ENCODE measurements at regions not wholly inside any gene's neighbourhood (a gene's known extent, or its start where the extent isn't known, plus 50 kb on each side); places are given as distances from the start of the nearest gene placed in this dataset.
A peak's percentile ranks its signal among the peaks of the same experiment; 100 is the strongest.

- Histone ChIP-seq H3K36me3 (ENCODE audit: control insufficient read depth in 2 of 2, extremely low read depth in 1 of 2, insufficient read depth in 2 of 2, low read length in 2 of 2) (no peaks in the 10 kb centered on the region), H3K9ac (replicated peaks; ENCODE audit: extremely low read depth, insufficient read depth, low read length) (no peak overlapping the region), H3K9me1 (replicated peaks; ENCODE audit: control insufficient read depth, extremely low read depth, insufficient read depth, low read length) (no peaks in the 10 kb centered on the region), H3K79me2 (ENCODE audit: control insufficient read depth, insufficient read depth, low read length) (no peaks in the 10 kb centered on the region), H3K27me3 (ENCODE audit: control insufficient read depth in 2 of 2, insufficient read depth in 2 of 2, low read length in 2 of 2) (peaks cover 2 to 4% of the 10 kb centered on the region in 2 experiments), H3K9me3 (replicated peaks; ENCODE audit: control insufficient read depth, insufficient read depth, low read length) (no peaks in the 10 kb centered on the region), H3K27ac (ENCODE audit: insufficient read depth, low read depth, low read length) (no peak overlapping the region), H4K20me1 (replicated peaks; ENCODE audit: control insufficient read depth, extremely low read depth, insufficient read depth, low read length) (no peaks in the 10 kb centered on the region), H3K4me3 (replicated peaks in 1 of 3; ENCODE audit: insufficient read depth in 1 of 3, low read depth in 1 of 3, low read length in 3 of 3) (no peak overlapping the region), H3K4me1 (ENCODE audit: control insufficient read depth, extremely low read depth, insufficient read depth, low read length) (peaks cover 20% of the 10 kb centered on the region), H2AFZ (ENCODE audit: low read depth, low read length) (no peak overlapping the region), H3K4me2 (ENCODE audit: insufficient read depth, low read length) (no peak overlapping the region)
- no peak for DNase-seq (ENCODE audit: low read depth, low spot score)
- TF ChIP-seq CTCF (IDR thresholded peaks at IDR 0.05; ENCODE audit: extremely low read depth in 1 of 2, insufficient read depth in 1 of 2, low read depth in 1 of 2, low read length in 2 of 2): no peak
- ChIA-PET POLR2A (no interaction called here), CTCF (interaction anchor here (1.0 kb wide), 1 partner anchor 473 kb away, joined by 4 read pairs; the partner anchor contains the start of gene ENC1)
- dilution Hi-C loops (cut with MboI; ENCODE audit: extremely low pct_ligation_motif_present, low sequenced_read_pairs) (no loop called here), intact Hi-C loops (cut with micrococcal nuclease) (loop anchor here (2.0 kb wide), 2 partner anchors 41 to 475 kb away; no protein-coding TSS in a partner anchor)
- no TSS peak for BruUV-seq (replicated peaks)
- no peak for FAIRE-seq
These were observed 472.6 kb downstream of the ENC1 start for GRCh38 chr5:74167930-74168315.

- Histone ChIP-seq H2AFZ (ENCODE audit: low read depth, low read length) (peak overlapping the region; percentile 70), H3K27ac (ENCODE audit: insufficient read depth, low read depth, low read length) (peak overlapping the region; percentile 60), H4K20me1 (replicated peaks; ENCODE audit: control insufficient read depth, extremely low read depth, insufficient read depth, low read length) (no peaks in the 10 kb centered on the region), H3K4me2 (ENCODE audit: insufficient read depth, low read length) (peak overlapping the region; percentile 19), H3K9me3 (replicated peaks; ENCODE audit: control insufficient read depth, insufficient read depth, low read length) (no peaks in the 10 kb centered on the region), H3K9ac (replicated peaks; ENCODE audit: extremely low read depth, insufficient read depth, low read length) (peak overlapping the region; percentile 10), H3K4me3 (replicated peaks in 1 of 3; ENCODE audit: insufficient read depth in 1 of 3, low read depth in 1 of 3, low read length in 3 of 3) (no peak overlapping the region), H3K4me1 (ENCODE audit: control insufficient read depth, extremely low read depth, insufficient read depth, low read length) (peaks cover 20% of the 10 kb centered on the region), H3K9me1 (replicated peaks; ENCODE audit: control insufficient read depth, extremely low read depth, insufficient read depth, low read length) (no peaks in the 10 kb centered on the region), H3K27me3 (ENCODE audit: control insufficient read depth in 2 of 2, insufficient read depth in 2 of 2, low read length in 2 of 2) (peaks cover 2% of the 10 kb centered on the region in 2 experiments), H3K79me2 (ENCODE audit: control insufficient read depth, insufficient read depth, low read length) (no peaks in the 10 kb centered on the region), H3K36me3 (ENCODE audit: control insufficient read depth in 2 of 2, extremely low read depth in 1 of 2, insufficient read depth in 2 of 2, low read length in 2 of 2) (no peaks in the 10 kb centered on the region)
- BruUV-seq (replicated peaks): no TSS peak
- peak; percentile 90 for FAIRE-seq
- intact Hi-C loops (cut with micrococcal nuclease): loop anchor here (2.0 kb wide), 2 partner anchors 41 to 475 kb away; no protein-coding TSS in a partner anchor
- DNase-seq (ENCODE audit: low read depth, low spot score): peak; percentile 84
- ChIA-PET POLR2A (no interaction called here), CTCF (interaction anchor here (1.0 kb wide), 1 partner anchor 473 kb away, joined by 4 read pairs; the partner anchor contains the start of gene ENC1)
- TF ChIP-seq FOS (IDR thresholded peaks at IDR 0.05; ENCODE audit: borderline replicate concordance, insufficient read depth, low read length) (peak; percentile 84), JUN (IDR thresholded peaks at IDR 0.05; ENCODE audit: borderline replicate concordance, insufficient read depth, insufficient read length, low read depth) (peak; percentile 69), POLR2A (IDR thresholded peaks at IDR 0.05; ENCODE audit: low read depth, low read length) (no peak), GATA2 (IDR thresholded peaks at IDR 0.05; ENCODE audit: insufficient read depth, insufficient read length, low read depth, low read length) (peak; percentile 25)
- dilution Hi-C loops (cut with MboI; ENCODE audit: extremely low pct_ligation_motif_present, low sequenced_read_pairs): no loop called here
These were observed 473.2 kb downstream of the ENC1 start for GRCh38 chr5:74167206-74167929.

All from endothelial cell of umbilical vein (primary cell).